ENCODE measurements at regions not wholly inside any gene's neighbourhood (a gene's known extent, or its start where the extent isn't known, plus 50 kb on each side); places are given as distances from the start of the nearest gene placed in this dataset.

GRCh38 chr2:221205103-221205673, 366.9 kb downstream of the EPHA4 start:
- no peak for TF ChIP-seq SKIL (CRISPR knock-in tag; IDR thresholded peaks at IDR 0.05; ENCODE audit: borderline replicate concordance)
- TF ChIP-seq SIX1 (CRISPR knock-in tag; IDR thresholded peaks at IDR 0.05; ENCODE audit: borderline replicate concordance): no peak
- no peak for TF ChIP-seq SIX4 (CRISPR knock-in tag; IDR thresholded peaks at IDR 0.05)
- no peak for TF ChIP-seq CTCF (CRISPR knock-in tag; IDR thresholded peaks at IDR 0.05)
- TF ChIP-seq ZBTB44 (CRISPR knock-in tag; IDR thresholded peaks at IDR 0.05): no peak
